ENCODE measurements at regions not wholly inside any gene's neighbourhood (a gene's known extent, or its start where the extent isn't known, plus 50 kb on each side); places are given as distances from the start of the nearest gene placed in this dataset.

DNA sequence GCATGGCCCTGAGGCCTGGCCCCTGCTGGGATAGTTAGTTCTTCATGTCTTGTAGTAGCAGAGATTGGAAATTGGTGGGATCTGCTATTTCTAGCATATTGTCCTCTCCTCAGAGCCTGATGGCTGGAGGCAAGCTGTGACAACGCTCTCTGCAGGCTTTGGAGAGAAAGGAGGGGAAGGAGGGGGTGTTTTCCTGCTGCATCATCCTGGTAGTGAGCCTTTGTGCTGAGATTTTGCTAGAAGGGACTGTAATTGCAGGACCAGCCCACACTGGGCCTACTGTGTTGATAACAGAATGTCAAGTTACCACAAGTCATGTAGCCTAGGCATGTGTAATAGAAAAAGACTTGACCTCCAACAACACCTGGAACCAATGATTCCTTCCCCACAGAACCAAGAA lies 351.0 kb downstream of the SIPA1L2 start:
- no peak for TF ChIP-seq ZNF274 (IDR thresholded peaks at IDR 0.05; ENCODE audit: low read depth, low read length)
- no peak for TF ChIP-seq YY1 (IDR thresholded peaks at IDR 0.05; ENCODE audit: insufficient read depth, insufficient read length)
- no peak for TF ChIP-seq SUZ12 (IDR thresholded peaks at IDR 0.05; ENCODE audit: extremely low read depth, insufficient read depth, insufficient read length)
